ENCODE measurements at regions not wholly inside any gene's neighbourhood (a gene's known extent, or its start where the extent isn't known, plus 50 kb on each side); places are given as distances from the start of the nearest gene placed in this dataset.

DNA sequence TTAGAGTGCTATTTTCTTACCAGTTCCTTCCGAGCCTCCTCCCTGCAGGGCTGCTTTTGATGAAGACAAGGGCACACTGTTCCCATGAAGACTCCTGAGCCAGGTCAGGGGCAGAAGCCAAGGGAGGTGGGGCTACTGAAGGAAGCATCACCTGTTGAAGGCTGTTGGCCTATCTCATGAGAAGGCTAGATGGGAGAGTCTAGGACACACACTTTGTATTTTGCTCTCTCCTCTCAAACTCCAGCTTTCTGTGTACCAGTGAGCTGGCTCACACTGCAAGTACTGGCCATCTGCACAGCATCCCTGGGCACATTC is 683.2 kb upstream of the ID4 start:
- Histone ChIP-seq H3K36me3 (ENCODE audit: low read depth) (no peaks in the 10 kb centered on the region), H3K9me3 (no peaks in the 10 kb centered on the region), H3K4me1 (ENCODE audit: low read depth) (no peaks in the 10 kb centered on the region), H3K4me3 (no peak overlapping the region)
- TF ChIP-seq, protein P1, sequence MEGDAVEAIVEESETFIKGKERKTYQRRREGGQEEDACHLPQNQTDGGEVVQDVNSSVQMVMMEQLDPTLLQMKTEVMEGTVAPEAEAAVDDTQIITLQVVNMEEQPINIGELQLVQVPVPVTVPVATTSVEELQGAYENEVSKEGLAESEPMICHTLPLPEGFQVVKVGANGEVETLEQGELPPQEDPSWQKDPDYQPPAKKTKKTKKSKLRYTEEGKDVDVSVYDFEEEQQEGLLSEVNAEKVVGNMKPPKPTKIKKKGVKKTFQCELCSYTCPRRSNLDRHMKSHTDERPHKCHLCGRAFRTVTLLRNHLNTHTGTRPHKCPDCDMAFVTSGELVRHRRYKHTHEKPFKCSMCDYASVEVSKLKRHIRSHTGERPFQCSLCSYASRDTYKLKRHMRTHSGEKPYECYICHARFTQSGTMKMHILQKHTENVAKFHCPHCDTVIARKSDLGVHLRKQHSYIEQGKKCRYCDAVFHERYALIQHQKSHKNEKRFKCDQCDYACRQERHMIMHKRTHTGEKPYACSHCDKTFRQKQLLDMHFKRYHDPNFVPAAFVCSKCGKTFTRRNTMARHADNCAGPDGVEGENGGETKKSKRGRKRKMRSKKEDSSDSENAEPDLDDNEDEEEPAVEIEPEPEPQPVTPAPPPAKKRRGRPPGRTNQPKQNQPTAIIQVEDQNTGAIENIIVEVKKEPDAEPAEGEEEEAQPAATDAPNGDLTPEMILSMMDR (IDR thresholded peaks at IDR 0.05): no peak
- intact Hi-C loops (cut with DNase I, micrococcal nuclease): no loop called here
- ATAC-seq (no peak), DNase-seq (no peak)

DNA sequence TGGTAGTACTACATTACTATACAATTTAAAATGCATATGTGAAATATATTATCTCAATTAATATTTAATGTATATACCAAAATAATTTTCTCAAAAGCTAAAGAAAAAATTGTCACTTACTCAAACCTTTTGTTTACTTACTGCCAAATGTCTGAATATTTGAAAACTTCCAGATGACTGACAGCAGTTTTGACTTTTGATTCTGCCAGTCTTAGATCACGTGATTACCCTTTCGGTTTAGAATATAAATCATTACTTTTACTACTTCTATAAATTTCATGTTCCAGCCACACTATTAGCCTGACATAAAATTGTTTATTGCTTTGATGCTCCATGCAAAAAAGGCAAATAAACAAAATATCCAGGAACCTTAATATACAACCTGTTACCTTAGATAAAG is 680.7 kb upstream of the ID4 start:
- H3K4me1 ChIP-seq (ENCODE audit: low read depth): no peaks in the 10 kb centered on the region
- DNase-seq (no peak), ATAC-seq (no peak)
- no peak overlapping the region for H3K4me3 ChIP-seq
- TF ChIP-seq, protein P1 (IDR thresholded peaks at IDR 0.05): no peak
- no peaks in the 10 kb centered on the region for H3K36me3 ChIP-seq (ENCODE audit: low read depth)
- no peaks in the 10 kb centered on the region for H3K9me3 ChIP-seq
- intact Hi-C loops (cut with DNase I, micrococcal nuclease): no loop called here

DNA sequence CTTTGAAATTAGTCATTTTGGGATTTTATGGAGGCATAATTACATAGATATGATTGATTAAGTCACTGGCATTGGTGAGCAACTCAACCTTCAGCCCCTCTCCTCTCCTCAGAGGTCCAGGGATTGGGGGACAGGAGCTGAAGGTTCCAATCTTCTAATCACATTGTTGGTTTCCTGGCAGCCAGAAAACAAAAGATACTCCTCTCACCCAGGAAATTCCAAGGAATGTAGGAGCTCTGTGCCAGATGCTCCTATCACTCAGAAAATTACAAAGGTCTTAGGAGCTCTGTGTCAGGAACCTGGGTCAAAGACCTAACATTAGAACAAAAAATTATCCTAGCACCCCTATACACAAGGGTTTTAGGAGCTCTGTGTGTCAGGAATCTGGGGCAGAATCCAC is 679.7 kb upstream of the ID4 start:
- TF ChIP-seq, protein P1 (IDR thresholded peaks at IDR 0.05): no peak
- no peaks in the 10 kb centered on the region for H3K36me3 ChIP-seq (ENCODE audit: low read depth)
- ATAC-seq (no peak), DNase-seq (no peak)
- H3K4me1 ChIP-seq (ENCODE audit: low read depth): no peaks in the 10 kb centered on the region
- H3K4me3 ChIP-seq: no peak overlapping the region
- intact Hi-C loops (cut with DNase I, micrococcal nuclease): no loop called here
- H3K9me3 ChIP-seq: no peaks in the 10 kb centered on the region

DNA sequence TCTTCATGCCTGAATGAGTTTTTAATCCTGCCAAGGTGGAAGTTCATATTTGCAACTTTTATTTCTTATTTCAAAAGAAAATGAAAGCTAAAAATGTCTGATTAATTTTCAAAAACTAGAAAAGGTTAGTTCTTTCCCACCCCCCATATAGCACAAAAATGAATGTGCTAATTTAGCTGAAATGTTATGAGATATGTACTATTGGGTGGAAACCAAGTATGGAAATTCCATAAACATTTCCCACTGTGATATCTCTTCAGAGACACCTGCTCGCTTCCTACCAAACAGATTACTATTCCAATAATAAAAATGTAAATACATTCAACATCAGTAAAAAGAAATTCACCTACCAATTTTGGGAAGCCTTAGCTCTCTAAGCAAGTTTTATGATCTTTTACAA is 678.6 kb upstream of the ID4 start:
- TF ChIP-seq, protein P1 (IDR thresholded peaks at IDR 0.05): no peak

DNA sequence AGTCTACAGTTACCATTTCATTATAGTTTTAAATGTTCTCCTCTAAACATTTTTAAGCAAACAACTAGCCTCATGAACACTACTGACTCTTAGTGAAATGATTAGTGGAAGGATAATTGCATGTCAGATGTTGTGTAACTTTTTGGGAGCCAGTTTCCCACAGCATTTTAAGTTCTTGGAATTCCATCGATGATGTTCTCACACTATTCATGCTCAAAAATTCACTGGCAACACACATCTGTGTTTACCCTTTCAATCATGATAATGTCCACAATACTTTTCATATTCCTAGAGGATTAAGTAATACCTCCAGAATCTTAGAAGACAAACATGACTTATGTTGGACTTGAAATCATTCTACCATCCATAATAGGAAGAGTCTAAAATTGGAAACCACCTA is 678.1 kb upstream of the ID4 start:
- no peaks in the 10 kb centered on the region for H3K36me3 ChIP-seq (ENCODE audit: low read depth)
- intact Hi-C loops (cut with DNase I, micrococcal nuclease): no loop called here
- DNase-seq (no peak), ATAC-seq (no peak)
- TF ChIP-seq, protein P1 (IDR thresholded peaks at IDR 0.05): no peak
- H3K4me1 ChIP-seq (ENCODE audit: low read depth): no peaks in the 10 kb centered on the region
- no peaks in the 10 kb centered on the region for H3K9me3 ChIP-seq
- H3K4me3 ChIP-seq: no peak overlapping the region

More for the DNA sequence above, 678.6 kb upstream of the ID4 start:
- H3K4me1 ChIP-seq (ENCODE audit: low read depth): no peaks in the 10 kb centered on the region
- intact Hi-C loops (cut with DNase I, micrococcal nuclease): no loop called here
- DNase-seq (no peak), ATAC-seq (no peak)
- no peak overlapping the region for H3K4me3 ChIP-seq
- H3K9me3 ChIP-seq: no peaks in the 10 kb centered on the region
- H3K36me3 ChIP-seq (ENCODE audit: low read depth): no peaks in the 10 kb centered on the region

DNA sequence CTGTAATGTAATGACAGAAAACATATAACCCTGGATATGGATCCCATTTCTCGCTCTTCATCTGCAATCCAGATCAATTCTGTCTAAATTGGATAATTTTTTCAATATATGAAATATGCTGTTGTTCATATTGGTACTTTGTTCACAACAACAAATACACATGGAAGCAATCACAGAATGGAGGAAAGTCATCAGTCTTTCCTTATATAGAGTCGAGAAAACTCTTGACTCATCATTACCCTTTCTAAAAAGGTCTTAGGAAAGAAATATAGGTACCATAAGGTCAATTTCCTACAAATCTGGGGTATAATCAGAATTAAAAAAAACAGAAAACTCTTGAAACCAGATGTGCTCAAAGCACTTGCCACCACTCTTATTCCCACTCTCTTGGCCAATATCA is 677.6 kb upstream of the ID4 start:
- H3K9me3 ChIP-seq: no peaks in the 10 kb centered on the region
- no peaks in the 10 kb centered on the region for H3K36me3 ChIP-seq (ENCODE audit: low read depth)
- H3K4me1 ChIP-seq (ENCODE audit: low read depth): no peaks in the 10 kb centered on the region
- ATAC-seq (no peak), DNase-seq (no peak)
- TF ChIP-seq, protein P1 (IDR thresholded peaks at IDR 0.05): no peak
- H3K4me3 ChIP-seq: no peak overlapping the region
- intact Hi-C loops (cut with DNase I, micrococcal nuclease): no loop called here
